Upper lobe of right lung (tissue), 1 donor: ENCODE measurements at regions not wholly inside any gene's neighbourhood (a gene's known extent, or its start where the extent isn't known, plus 50 kb on each side); places are given as distances from the start of the nearest gene placed in this dataset.

ENCODE experiments used
- ATAC-seq: fragments of 200-7000 bp; cut with Tn5 transposase; one replicate; pipeline ENCODE4 v1.9.1; 2020; ENCODE audit warnings: mild to moderate bottlenecking, moderate library complexity
- DNase-seq: peaks from one replicate; pipeline ENCODE4 v3.0.0-alpha.2; 2020
- H3K27ac ChIP-seq: fragments of 200-600 bp; one replicate; pipeline ENCODE4 v1.8.0; 2022
- H3K27me3 ChIP-seq: fragments of 200-600 bp; one replicate; pipeline ENCODE4 v1.8.0; 2022; ENCODE audit warnings: mild to moderate bottlenecking
- H3K36me3 ChIP-seq: fragments of 200-600 bp; one replicate; pipeline ENCODE4 v1.8.0; 2022
- H3K4me1 ChIP-seq: fragments of 200-600 bp; one replicate; pipeline ENCODE4 v1.8.0; 2022
- H3K4me3 ChIP-seq: fragments of 200-600 bp; one replicate; pipeline ENCODE4 v1.8.0; 2022; ENCODE audit warnings: mild to moderate bottlenecking
- H3K9me3 ChIP-seq: fragments of 200-600 bp; one replicate; pipeline ENCODE4 v1.8.0; 2022
- CTCF ChIP-seq: fragments of 200-600 bp; IDR thresholded peaks from one replicate; pipeline ENCODE4 v1.8.0; 2022; ENCODE audit warnings: antibody characterized with exemption
- intact Hi-C: fragments of 100-400 bp; cut with DNase I; formaldehyde crosslinking; loops from one replicate; pipeline ENCODE4 v1.11.0; 2022
- donor health status: DM: no; HTN: yes; CAD: no; lungs with severe emphysema.

- Histone ChIP-seq H3K9me3 (no peaks in the 10 kb centered on the region), H3K36me3 (no peaks in the 10 kb centered on the region), H3K4me3 (no peak overlapping the region), H3K4me1 (peaks cover 8% of the 10 kb centered on the region), H3K27me3 (no peaks in the 10 kb centered on the region), H3K27ac (no peak overlapping the region)
- intact Hi-C loops = no loop called here
- DNase-seq (no peak), ATAC-seq (peak; percentile 39)
- TF ChIP-seq CTCF = no peak
Observed at GRCh38 chr12:92552412-92553108, 150.2 kb upstream of the PLEKHG7 start.

- H3K4me3 ChIP-seq = no peak overlapping the region
- H3K27me3 ChIP-seq = no peaks in the 10 kb centered on the region
- no peak overlapping the region for H3K27ac ChIP-seq
- DNase-seq (no peak), ATAC-seq (no peak)
- TF ChIP-seq CTCF = no peak
- intact Hi-C loops = no loop called here
- peaks cover 8% of the 10 kb centered on the region for H3K4me1 ChIP-seq
- no peaks in the 10 kb centered on the region for H3K36me3 ChIP-seq
- no peaks in the 10 kb centered on the region for H3K9me3 ChIP-seq
Observed at GRCh38 chr12:92551853-92552397, 150.9 kb upstream of the PLEKHG7 start.

- Histone ChIP-seq H3K4me3 (no peak overlapping the region), H3K27me3 (no peaks in the 10 kb centered on the region), H3K27ac (no peak overlapping the region), H3K36me3 (no peaks in the 10 kb centered on the region), H3K9me3 (no peaks in the 10 kb centered on the region), H3K4me1 (peaks cover 8% of the 10 kb centered on the region)
- no peak for ATAC-seq
- DNase-seq = no peak
- intact Hi-C loops = no loop called here
- no peak for TF ChIP-seq CTCF
Observed at GRCh38 chr12:92551210-92551609, 151.6 kb upstream of the PLEKHG7 start.

GRCh38 chr12:92550661-92551060 is 152.1 kb upstream of the PLEKHG7 start:
- H3K4me1 ChIP-seq = peaks cover 8% of the 10 kb centered on the region
- no peaks in the 10 kb centered on the region for H3K36me3 ChIP-seq
- TF ChIP-seq CTCF = no peak
- no peak overlapping the region for H3K4me3 ChIP-seq
- ATAC-seq = no peak
- no peaks in the 10 kb centered on the region for H3K9me3 ChIP-seq
- no peak overlapping the region for H3K27ac ChIP-seq
- no peak for DNase-seq
- intact Hi-C loops = no loop called here
- no peaks in the 10 kb centered on the region for H3K27me3 ChIP-seq

- intact Hi-C loops = no loop called here
- Histone ChIP-seq H3K27ac (no peak overlapping the region), H3K36me3 (no peaks in the 10 kb centered on the region), H3K4me3 (no peak overlapping the region), H3K9me3 (no peaks in the 10 kb centered on the region), H3K27me3 (no peaks in the 10 kb centered on the region), H3K4me1 (peaks cover 8% of the 10 kb centered on the region)
- TF ChIP-seq CTCF = no peak
- ATAC-seq = no peak
- DNase-seq = no peak
Observed at GRCh38 chr12:92550254-92550653, 152.5 kb upstream of the PLEKHG7 start.
